HEK293T (cell line): ENCODE measurements at regions not wholly inside any gene's neighbourhood (a gene's known extent, or its start where the extent isn't known, plus 50 kb on each side); places are given as distances from the start of the nearest gene placed in this dataset.

Experiments used
- CTCF ChIA-PET: fragments of 350-600 bp; formaldehyde crosslinking; extraction: SDS; loops from one replicate; lab custom pipeline; 2021; ENCODE audit warnings: antibody characterized with exemption, inconsistent platforms; lab: Yijun Ruan, JAX
- POLR2A ChIA-PET: fragments of 350-600 bp; formaldehyde crosslinking; extraction: SDS; loops from one replicate; lab custom pipeline; 2020; ENCODE audit warnings: antibody characterized with exemption, inconsistent platforms; lab: Yijun Ruan, JAX
- DNase-seq: peaks from one replicate; pipeline ENCODE4 v3.0.0; 2012; ENCODE audit warnings: mixed read lengths; ENCODE audit errors: extremely low spot score
- ARNT ChIP-seq: fragments of 450-650 bp; IDR thresholded peaks from 2 replicates; pipeline ENCODE4 v1.6.1; 2017; ENCODE audit warnings: mild to moderate bottlenecking
- BHLHE40 ChIP-seq: fragments of 450-650 bp; IDR thresholded peaks from 2 replicates; pipeline ENCODE4 v1.6.1; 2016; ENCODE audit warnings: mild to moderate bottlenecking, moderate library complexity, borderline replicate concordance
- CTBP1 ChIP-seq: fragments of 450-650 bp; IDR thresholded peaks from 2 replicates; pipeline ENCODE4 v1.6.1; 2016; ENCODE audit warnings: borderline replicate concordance
- ELF4 ChIP-seq: fragments of 450-650 bp; IDR thresholded peaks from 2 replicates; pipeline ENCODE4 v1.6.1; 2017; ENCODE audit warnings: antibody characterized with exemption
- FOXA1 ChIP-seq: fragments of 450-650 bp; IDR thresholded peaks from 2 replicates; pipeline ENCODE4 v1.6.1; 2016; ENCODE audit warnings: mild to moderate bottlenecking
- FOXK2 ChIP-seq: fragments of 450-650 bp; IDR thresholded peaks from 2 replicates; pipeline ENCODE4 v1.6.1; 2016; ENCODE audit warnings: mild to moderate bottlenecking
- FOXM1 ChIP-seq: fragments of 450-650 bp; IDR thresholded peaks from 2 replicates; pipeline ENCODE4 v1.6.1; 2017; ENCODE audit warnings: mild to moderate bottlenecking, borderline replicate concordance
- HDGF ChIP-seq: fragments of 450-650 bp; IDR thresholded peaks from 2 replicates; pipeline ENCODE4 v1.6.1; 2017; ENCODE audit warnings: antibody characterized with exemption, borderline replicate concordance
- L3MBTL2 ChIP-seq: fragments of 450-650 bp; conservative IDR thresholded peaks from 2 replicates; pipeline ENCODE4 v1.6.1; 2016; ENCODE audit warnings: mild to moderate bottlenecking
- LEF1 ChIP-seq: fragments of 450-650 bp; IDR thresholded peaks from 2 replicates; pipeline ENCODE4 v1.6.1; 2017; ENCODE audit warnings: mild to moderate bottlenecking, borderline replicate concordance
- NFRKB ChIP-seq: fragments of 450-650 bp; IDR thresholded peaks from 2 replicates; pipeline ENCODE4 v1.6.1; 2016; ENCODE audit warnings: mild to moderate bottlenecking, moderate library complexity
- SP1 ChIP-seq: fragments of 450-650 bp; IDR thresholded peaks from 2 replicates; pipeline ENCODE4 v1.6.1; 2017
- SUZ12 ChIP-seq: fragments of 450-650 bp; IDR thresholded peaks from 2 replicates; pipeline ENCODE4 v1.6.1; 2016; ENCODE audit warnings: mild to moderate bottlenecking
- TARDBP ChIP-seq: fragments of 450-650 bp; IDR thresholded peaks from 2 replicates; pipeline ENCODE4 v1.6.1; 2016
- ZNF384 ChIP-seq: fragments of 450-650 bp; IDR thresholded peaks from 2 replicates; pipeline ENCODE4 v1.6.1; 2016
- TF ChIP-seq, protein P1 (sequence below): fragments of 450-650 bp; IDR thresholded peaks from 2 replicates; pipeline ENCODE4 v1.6.1; 2016

DNA sequence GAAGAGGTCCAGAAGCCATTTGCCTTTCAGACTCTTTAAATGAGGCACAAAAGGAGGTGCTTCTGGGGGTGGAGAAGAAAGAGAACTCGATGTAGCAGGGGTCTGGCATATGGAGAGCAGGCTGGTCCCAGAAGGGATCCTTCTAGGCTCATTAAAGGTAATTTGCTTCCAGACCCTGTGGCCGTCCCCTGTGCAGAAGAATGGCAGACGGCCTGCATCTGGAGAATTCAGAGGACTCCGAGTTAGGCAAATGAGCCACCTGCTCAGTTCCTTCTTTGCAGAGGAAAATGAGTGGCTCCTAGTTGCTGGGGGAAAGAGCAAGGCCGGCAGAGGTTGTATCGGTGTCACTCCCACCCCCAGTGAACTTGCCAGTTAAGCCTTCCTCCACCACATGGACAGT is 73.8 kb upstream of the FAM180A start:
- ChIA-PET POLR2A (no interaction called here), CTCF (no interaction called here)
- no peak for TF ChIP-seq SUZ12
- TF ChIP-seq ELF4 = no peak
- no peak for TF ChIP-seq SP1
- TF ChIP-seq, protein P1, sequence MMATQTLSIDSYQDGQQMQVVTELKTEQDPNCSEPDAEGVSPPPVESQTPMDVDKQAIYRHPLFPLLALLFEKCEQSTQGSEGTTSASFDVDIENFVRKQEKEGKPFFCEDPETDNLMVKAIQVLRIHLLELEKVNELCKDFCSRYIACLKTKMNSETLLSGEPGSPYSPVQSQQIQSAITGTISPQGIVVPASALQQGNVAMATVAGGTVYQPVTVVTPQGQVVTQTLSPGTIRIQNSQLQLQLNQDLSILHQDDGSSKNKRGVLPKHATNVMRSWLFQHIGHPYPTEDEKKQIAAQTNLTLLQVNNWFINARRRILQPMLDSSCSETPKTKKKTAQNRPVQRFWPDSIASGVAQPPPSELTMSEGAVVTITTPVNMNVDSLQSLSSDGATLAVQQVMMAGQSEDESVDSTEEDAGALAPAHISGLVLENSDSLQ = no peak
- no peak for DNase-seq

DNA sequence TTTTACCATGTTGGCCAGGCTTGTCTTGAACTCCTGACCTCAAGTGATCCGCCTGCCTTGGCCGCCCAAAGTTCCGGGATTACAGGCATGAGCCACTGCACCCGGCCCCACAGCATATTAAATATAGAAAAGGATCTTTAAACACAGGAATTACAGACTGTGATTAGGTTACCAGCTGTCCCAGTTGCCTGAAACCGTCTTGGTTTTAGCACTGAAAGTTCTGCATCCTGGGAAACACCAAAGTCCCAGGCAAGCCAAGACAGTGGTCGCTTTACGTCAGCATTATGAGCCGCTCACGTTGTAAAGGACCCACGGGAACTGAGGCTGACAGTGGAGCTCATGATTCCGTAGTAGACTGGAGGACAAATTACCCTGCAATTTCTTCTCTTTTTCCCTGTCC is 69.0 kb upstream of the FAM180A start:
- TF ChIP-seq FOXA1 = no peak
- TF ChIP-seq FOXK2 = no peak
- no peak for TF ChIP-seq ELF4
- TF ChIP-seq ZNF384 = no peak
- TF ChIP-seq L3MBTL2 = no peak
- TF ChIP-seq HDGF = no peak
- no peak for TF ChIP-seq NFRKB
- TF ChIP-seq LEF1 = no peak
- TF ChIP-seq ARNT = no peak
- no peak for TF ChIP-seq CTBP1
- no peak for TF ChIP-seq TARDBP
- TF ChIP-seq, protein P1 = no peak
- TF ChIP-seq FOXM1 = no peak
- CTCF ChIA-PET = no interaction called here
- POLR2A ChIA-PET = no interaction called here
- DNase-seq = no peak

DNA sequence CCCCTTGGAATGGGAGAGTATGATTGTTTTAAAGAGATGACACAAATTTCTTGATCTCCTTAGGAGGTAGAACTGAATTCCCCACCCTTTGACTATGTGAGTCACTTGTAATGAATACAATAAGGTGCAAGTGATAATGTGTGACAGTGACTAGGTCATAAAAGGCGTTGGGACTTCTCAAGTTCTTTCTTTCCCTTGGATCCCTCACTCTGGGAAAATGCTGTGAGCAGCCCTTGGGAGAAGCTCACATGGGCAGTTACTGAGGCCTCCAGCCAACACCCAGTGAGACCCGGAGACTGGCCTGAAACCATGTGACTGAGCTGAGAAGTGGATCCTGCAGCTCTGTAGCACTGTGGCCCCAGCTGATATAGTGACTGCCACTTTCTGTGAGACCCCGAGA is 66.4 kb upstream of the FAM180A start:
- ChIA-PET CTCF (interaction anchor here (1.4 kb wide), 1 partner anchor 14 kb away, joined by 3 read pairs; no protein-coding TSS in a partner anchor), POLR2A (no interaction called here)
- TF ChIP-seq HDGF (no peak), L3MBTL2 (no peak), TARDBP (no peak), SP1 (no peak), ELF4 (no peak), LEF1 (no peak), SUZ12 (no peak)
- TF ChIP-seq, protein P1 = no peak
- DNase-seq = no peak

DNA sequence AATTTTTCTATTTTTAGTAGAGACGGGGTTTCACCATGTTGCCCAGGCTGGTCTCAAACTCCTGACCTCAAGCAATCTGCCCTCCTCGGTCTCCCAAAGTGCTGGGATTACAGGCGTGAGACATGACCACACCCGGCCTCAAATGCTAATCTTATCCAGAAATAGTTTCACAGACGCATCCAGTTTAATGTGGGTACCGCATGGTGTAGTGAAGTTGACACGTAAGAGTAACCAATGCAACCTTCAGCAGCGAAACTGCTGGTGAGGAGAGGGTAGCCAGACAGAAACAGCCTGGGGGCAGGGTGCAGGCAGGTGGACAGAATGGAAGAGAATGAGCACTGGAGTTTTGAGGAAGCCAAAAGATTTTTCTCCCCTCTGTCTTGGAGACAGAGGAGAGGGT is 63.5 kb upstream of the FAM180A start:
- no peak for DNase-seq
- TF ChIP-seq SUZ12 = no peak
- no peak for TF ChIP-seq BHLHE40
- no peak for TF ChIP-seq TARDBP
- TF ChIP-seq ELF4 = no peak
- TF ChIP-seq, protein P1 = no peak
- no peak for TF ChIP-seq FOXM1
- no peak for TF ChIP-seq L3MBTL2
- POLR2A ChIA-PET = no interaction called here
- CTCF ChIA-PET = interaction anchor here (0.6 kb wide), 1 partner anchor 12 kb away, joined by 5 read pairs; no protein-coding TSS in a partner anchor

DNA sequence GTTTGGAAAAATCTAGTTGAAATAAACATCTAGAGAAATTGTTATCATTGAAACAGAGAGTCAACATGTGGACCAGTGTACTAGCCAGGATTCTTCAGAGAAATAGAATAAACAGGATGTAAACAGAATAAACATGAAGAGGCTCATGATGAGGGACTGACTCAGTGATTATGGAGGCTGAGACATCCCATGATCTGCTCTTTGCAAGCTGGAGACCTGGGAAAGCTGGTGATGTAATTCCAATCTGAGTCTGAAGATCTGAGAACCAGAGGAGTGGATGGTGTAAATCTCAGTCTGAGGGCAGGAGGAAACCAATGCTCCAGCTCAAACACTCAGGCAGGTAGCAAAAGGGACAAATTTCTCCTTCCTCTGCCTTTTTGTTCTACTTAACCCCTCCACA is 62.9 kb upstream of the FAM180A start:
- ChIA-PET POLR2A (no interaction called here), CTCF (interaction anchor here (0.7 kb wide), 1 partner anchor 11 kb away, joined by 3 read pairs; no protein-coding TSS in a partner anchor)
- TF ChIP-seq SUZ12 (no peak), SP1 (no peak), FOXA1 (no peak), ELF4 (no peak), L3MBTL2 (no peak), ARNT (no peak), BHLHE40 (no peak), HDGF (no peak), NFRKB (no peak), ZNF384 (no peak)
- no peak for DNase-seq

DNA sequence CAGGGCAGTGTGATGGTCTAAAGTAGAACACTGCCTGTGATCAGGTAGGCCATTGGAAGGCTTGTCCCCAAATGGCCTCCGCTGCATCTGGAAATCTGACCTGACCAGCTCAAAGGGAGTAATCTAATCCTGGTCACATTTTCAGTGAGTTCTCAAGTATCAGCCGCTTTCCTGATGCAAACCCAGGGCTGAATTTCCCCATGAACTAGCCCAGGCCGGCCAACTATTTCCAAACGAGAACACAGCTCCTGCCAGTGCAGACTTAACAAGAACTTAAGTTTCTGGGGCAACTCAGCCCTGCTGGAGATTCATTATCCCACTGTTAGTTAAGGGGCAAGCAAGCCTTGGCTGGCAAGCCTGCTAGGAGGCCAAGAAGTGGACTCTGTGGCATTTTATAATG is 59.6 kb upstream of the FAM180A start:
- DNase-seq = no peak
- POLR2A ChIA-PET = no interaction called here
- TF ChIP-seq SUZ12 = no peak
- TF ChIP-seq L3MBTL2 = no peak
- no peak for TF ChIP-seq LEF1
- no peak for TF ChIP-seq FOXA1
- TF ChIP-seq CTBP1 = no peak
- no peak for TF ChIP-seq SP1
- TF ChIP-seq TARDBP = no peak
- CTCF ChIA-PET = interaction anchor here (0.8 to 1.2 kb wide), 2 partner anchors 9 to 307 kb away, joined by 3 read pairs; no protein-coding TSS in a partner anchor
